GM23338 (cell line): ENCODE measurements at regions not wholly inside any gene's neighbourhood (a gene's known extent, or its start where the extent isn't known, plus 50 kb on each side); places are given as distances from the start of the nearest gene placed in this dataset.

Source experiments
- ATAC-seq: fragments of 200-7000 bp; cut with Tn5 transposase; 3 replicates; pipeline ENCODE4 v1.9.1; 2020
- DNase-seq: peaks from one replicate; pipeline ENCODE4 v3.0.0-alpha.2; 2015; ENCODE audit warnings: low spot score
- H2AFZ ChIP-seq: fragments of 200-600 bp; sonication (generic); 2 replicates; pipeline ENCODE4 v1.8.0; 2016; ENCODE audit warnings: antibody characterized with exemption, mild to moderate bottlenecking, moderate library complexity
- H3F3A ChIP-seq: fragments of 200-600 bp; sonication (generic); replicated peaks from 2 replicates; pipeline ENCODE4 v1.8.0; 2017; ENCODE audit warnings: antibody characterized with exemption, mixed run types, low read depth
- H3K27ac ChIP-seq: fragments of 200-600 bp; sonication (generic); 2 replicates; pipeline ENCODE4 v1.6.1; 2016; ENCODE audit warnings: low read depth
- H3K27me3 ChIP-seq: fragments of 200-600 bp; sonication (generic); 2 replicates; pipeline ENCODE4 v1.8.0; 2016; ENCODE audit warnings: mild to moderate bottlenecking, mixed run types, moderate library complexity; ENCODE audit not compliant: insufficient read depth
- H3K36me3 ChIP-seq: fragments of 200-600 bp; sonication (generic); 2 replicates; pipeline ENCODE4 v1.8.0; 2016; ENCODE audit warnings: mild to moderate bottlenecking; ENCODE audit not compliant: insufficient read depth
- H3K4me1 ChIP-seq: fragments of 200-600 bp; sonication (generic); 2 replicates; pipeline ENCODE4 v1.8.0; 2016; ENCODE audit warnings: mild to moderate bottlenecking, moderate library complexity; ENCODE audit not compliant: insufficient read depth
- H3K4me2 ChIP-seq: fragments of 200-600 bp; sonication (generic); 2 replicates; pipeline ENCODE4 v1.7.1; 2017; ENCODE audit warnings: mixed run types
- H3K4me3 ChIP-seq: fragments of 200-600 bp; sonication (generic); 2 replicates; pipeline ENCODE4 v1.6.1; 2016; ENCODE audit warnings: mixed run types
- H3K79me2 ChIP-seq: fragments of 200-600 bp; sonication (generic); replicated peaks from 2 replicates; pipeline ENCODE4 v1.8.0; 2017; ENCODE audit warnings: mild to moderate bottlenecking; ENCODE audit not compliant: insufficient read depth
- H3K9me2 ChIP-seq: fragments of 200-600 bp; sonication (generic); 2 replicates; pipeline ENCODE4 v1.8.0; 2017; ENCODE audit not compliant: insufficient read depth
- H4K20me1 ChIP-seq: fragments of 200-600 bp; sonication (generic); replicated peaks from 2 replicates; pipeline ENCODE4 v1.8.0; 2017; ENCODE audit warnings: mild to moderate bottlenecking; ENCODE audit not compliant: insufficient read depth
- H3K27ac Mint-ChIP-seq: 2 replicates; pipeline ENCODE4 v1.8.0; 2020; ENCODE audit warnings: inconsistent platforms, mild to moderate bottlenecking, moderate library complexity, mixed read lengths
- H3K27me3 Mint-ChIP-seq: 3 replicates; pipeline ENCODE4 v1.8.0; 2022; ENCODE audit warnings: low read depth, mild to moderate bottlenecking, moderate library complexity, mixed read lengths, inconsistent platforms; ENCODE audit not compliant: insufficient read depth, poor library complexity
- H3K36me3 Mint-ChIP-seq: 3 replicates; pipeline ENCODE4 v1.8.0; 2021; ENCODE audit warnings: low read depth, mild to moderate bottlenecking, inconsistent platforms, moderate library complexity, mixed read lengths
- H3K4me1 Mint-ChIP-seq: 3 replicates; pipeline ENCODE4 v1.8.0; 2020; ENCODE audit warnings: mild to moderate bottlenecking, inconsistent platforms, mixed read lengths
- H3K4me3 Mint-ChIP-seq: 3 replicates; pipeline ENCODE4 v1.8.0; 2021; ENCODE audit warnings: moderate library complexity, mild to moderate bottlenecking, inconsistent platforms, mixed read lengths
- H3K9me3 Mint-ChIP-seq: 3 replicates; pipeline ENCODE4 v1.8.0; 2020; ENCODE audit warnings: moderate library complexity, mild to moderate bottlenecking, inconsistent platforms, mixed read lengths
- CREB1 ChIP-seq: fragments of 250-450 bp; sonication (Bioruptor Pico); IDR thresholded peaks from 2 replicates; pipeline ENCODE4 v1.5.0; 2020; ENCODE audit warnings: low read depth, mild to moderate bottlenecking, moderate library complexity
- CTCF ChIP-seq, 2 experiments: fragments of 200-600 bp in 1 of 2; sonication (generic) in 1 of 2; conservative IDR thresholded peaks; 2 replicates each; pipeline versions ENCODE4 v1.5.1 to v1.6.1; 2016 to 2017; ENCODE audit warnings: antibody characterized with exemption in 2 of 2, low read depth in 2 of 2, mild to moderate bottlenecking in 2 of 2, moderate library complexity in 1 of 2
- ETS1 ChIP-seq: IDR thresholded peaks from 2 replicates; pipeline ENCODE4 v1.6.1; 2016; ENCODE audit warnings: antibody characterized with exemption
- EZH2 ChIP-seq: fragments of 200-600 bp; sonication (generic); IDR thresholded peaks from one replicate; pipeline ENCODE4 v1.8.0; 2017; ENCODE audit warnings: antibody characterized with exemption, mild to moderate bottlenecking, low read depth; ENCODE audit not compliant: unreplicated experiment
- EZH2phosphoT487 ChIP-seq: fragments of 200-600 bp; sonication (generic); IDR thresholded peaks from one replicate; pipeline ENCODE4 v1.8.1; 2018; ENCODE audit warnings: antibody characterized with exemption; ENCODE audit not compliant: unreplicated experiment
- JUNB ChIP-seq: IDR thresholded peaks from one replicate; pipeline ENCODE4 v1.6.1; 2016; ENCODE audit warnings: antibody characterized with exemption; ENCODE audit not compliant: unreplicated experiment
- NANOG ChIP-seq: IDR thresholded peaks from 2 replicates; pipeline ENCODE4 v1.6.1; 2016; ENCODE audit warnings: antibody characterized with exemption, borderline replicate concordance
- POLR2AphosphoS5 ChIP-seq: IDR thresholded peaks from 2 replicates; pipeline ENCODE4 v1.6.1; 2016; ENCODE audit warnings: antibody characterized with exemption, low read depth
- REST ChIP-seq: IDR thresholded peaks from one replicate; pipeline ENCODE4 v1.6.1; 2018; ENCODE audit warnings: antibody characterized with exemption; ENCODE audit not compliant: unreplicated experiment
- STAT1 ChIP-seq: IDR thresholded peaks from one replicate; pipeline ENCODE4 v1.6.1; 2016; ENCODE audit warnings: antibody characterized with exemption; ENCODE audit not compliant: unreplicated experiment
- ZNF114 ChIP-seq: fragments of 250-450 bp; sonication (Bioruptor Pico); IDR thresholded peaks from 2 replicates; pipeline ENCODE4 v1.5.0; 2020; ENCODE audit warnings: mild to moderate bottlenecking, moderate library complexity
- ZNF331 ChIP-seq: fragments of 250-450 bp; sonication (Bioruptor Pico); IDR thresholded peaks from 2 replicates; pipeline ENCODE4 v1.5.0; 2020; ENCODE audit warnings: low read depth, mild to moderate bottlenecking, moderate library complexity
- ZNF462 ChIP-seq: fragments of 250-450 bp; sonication (Bioruptor Pico); IDR thresholded peaks from 2 replicates; pipeline ENCODE4 v1.5.0; 2020; ENCODE audit warnings: mild to moderate bottlenecking, moderate library complexity

GRCh38 chr22:27199354-27199753, 542.0 kb downstream of the MIAT start:
- Histone ChIP-seq H3K4me1 (peaks cover 17% of the 10 kb centered on the region), H3K4me3 (no peak overlapping the region), H3K9me2 (peaks cover 14% of the 10 kb centered on the region; the same call in 1 of the 2 replicates), H2AFZ (no peak overlapping the region), H3F3A (no peaks in the 10 kb centered on the region), H4K20me1 (no peaks in the 10 kb centered on the region), H3K36me3 (no peaks in the 10 kb centered on the region), H3K27me3 (no peaks in the 10 kb centered on the region), H3K79me2 (no peaks in the 10 kb centered on the region), H3K4me2 (no peak overlapping the region), H3K27ac (no peak overlapping the region)
- TF ChIP-seq CREB1 (CRISPR knock-in tag) (no peak), ZNF331 (CRISPR knock-in tag) (no peak), STAT1 (no peak), ETS1 (no peak), ZNF462 (no peak), REST (no peak), JUNB (no peak), ZNF114 (no peak), POLR2AphosphoS5 (no peak), EZH2 (no peak), CTCF (conservative IDR thresholded peaks at IDR 0.05; ENCODE audit: low read depth in 2 of 2) (no peak), NANOG (no peak), EZH2phosphoT487 (no peak)
- Mint-ChIP-seq H3K9me3 (no peaks in the 10 kb centered on the region), H3K4me1 (peaks cover 21% of the 10 kb centered on the region), H3K4me3 (no peak overlapping the region), H3K27ac (no peak overlapping the region), H3K36me3 (no peaks in the 10 kb centered on the region), H3K27me3 (peaks cover 11% of the 10 kb centered on the region)
- no peak for DNase-seq
- ATAC-seq: no peak
